Astrocyte (in vitro differentiated cells and primary cell): ENCODE measurements at regions not wholly inside any gene's neighbourhood (a gene's known extent, or its start where the extent isn't known, plus 50 kb on each side); places are given as distances from the start of the nearest gene placed in this dataset.
"Not testable (repeated sequence)": the region's sequence is repeated elsewhere in the genome, so short reads cannot be mapped to it uniquely, and the experiment has no call there.

Source experiments
- CTCF ChIP-seq: IDR thresholded peaks from 2 replicates; pipeline ENCODE4 v1.5.1; 2011; ENCODE audit warnings: low read depth, mild to moderate bottlenecking, inconsistent platforms, low read length, moderate library complexity; ENCODE audit not compliant: insufficient read depth
- EZH2 ChIP-seq: IDR thresholded peaks from 2 replicates; pipeline ENCODE4 v1.6.1; 2012; ENCODE audit warnings: mild to moderate bottlenecking, low read length, inconsistent platforms; ENCODE audit not compliant: insufficient read depth

GRCh38 chr18:14614485-14614884 is 71.1 kb upstream of the POTEC start:
- TF ChIP-seq CTCF, EZH2: not testable (repeated sequence)
